OCI-LY3 (cell line): ENCODE measurements at regions not wholly inside any gene's neighbourhood (a gene's known extent, or its start where the extent isn't known, plus 50 kb on each side); places are given as distances from the start of the nearest gene placed in this dataset.

Experiments
- H2AFZ ChIP-seq: fragments of 200-600, 300-600 bp; shearing (Covaris generic); 2 replicates; pipeline ENCODE4 v1.6.0; 2014; ENCODE audit warnings: antibody characterized with exemption, low read depth, low read length
- H3K27ac ChIP-seq: fragments of 200-600, 300-600 bp; sonication (generic); 2 replicates; pipeline ENCODE4 v1.5.1; 2014; ENCODE audit warnings: mild to moderate bottlenecking, low read length, moderate library complexity, mixed read lengths
- H3K27me3 ChIP-seq: fragments of 200-600, 300-600 bp; sonication (generic); 2 replicates; pipeline ENCODE4 v1.6.1; 2014; ENCODE audit warnings: low read depth, low read length, mixed read lengths
- H3K36me3 ChIP-seq: fragments of 200-600, 300-600 bp; sonication (generic); replicated peaks from 2 replicates; pipeline ENCODE3; 2014; ENCODE audit warnings: low read depth, low read length, mixed read lengths
- H3K4me1 ChIP-seq: fragments of 300-600, 200-600 bp; sonication (generic); 2 replicates; pipeline ENCODE4 v1.6.1; 2014; ENCODE audit warnings: low read length, mixed read lengths
- H3K4me2 ChIP-seq: fragments of 200-600, 300-600 bp; sonication (generic); 2 replicates; pipeline ENCODE4 v1.6.1; 2014; ENCODE audit warnings: low read length, mixed read lengths
- H3K4me3 ChIP-seq: fragments of 300-600, 200-600 bp; sonication (generic); 2 replicates; pipeline ENCODE4 v1.5.1; 2014; ENCODE audit warnings: antibody characterized with exemption, mild to moderate bottlenecking, low read length, moderate library complexity
- H3K79me2 ChIP-seq: fragments of 300-600, 200-600 bp; shearing (Covaris generic); 2 replicates; pipeline ENCODE4 v1.6.1; 2014; ENCODE audit warnings: mild to moderate bottlenecking, low read length, mixed read lengths
- H3K9ac ChIP-seq: fragments of 300-600, 200-600 bp; shearing (Covaris generic); 2 replicates; pipeline ENCODE4 v1.6.0; 2014; ENCODE audit warnings: mild to moderate bottlenecking, low read length, moderate library complexity
- H3K9me3 ChIP-seq: fragments of 200-600, 300-600 bp; shearing (Covaris generic); 2 replicates; pipeline ENCODE4 v1.6.1; 2014; ENCODE audit warnings: low read length, mixed read lengths; ENCODE audit not compliant: insufficient read depth
- H4K20me1 ChIP-seq: fragments of 200-600, 300-600 bp; sonication (generic); 2 replicates; pipeline ENCODE4 v1.6.1; 2016; ENCODE audit warnings: low read length, mixed read lengths; ENCODE audit not compliant: insufficient read depth
- CTCF ChIP-seq: fragments of 200-600, 300-600 bp; sonication (generic); IDR thresholded peaks from 2 replicates; pipeline ENCODE4 v1.5.1; 2014; ENCODE audit warnings: antibody characterized with exemption, low read length, low read depth
- EZH2phosphoT487 ChIP-seq: fragments of 200-600 bp; shearing (Covaris generic); IDR thresholded peaks from 2 replicates; pipeline ENCODE4 v1.6.1; 2018; ENCODE audit warnings: antibody characterized with exemption, mixed run types, low read depth

- H3K79me2 ChIP-seq = no peaks in the 10 kb centered on the region
- H2AFZ ChIP-seq = no peak overlapping the region
- TF ChIP-seq CTCF (no peak), EZH2phosphoT487 (no peak)
- no peaks in the 10 kb centered on the region for H3K9me3 ChIP-seq
- H3K36me3 ChIP-seq = no peaks in the 10 kb centered on the region
- peaks cover 43% of the 10 kb centered on the region for H3K27me3 ChIP-seq
- no peak overlapping the region for H3K4me3 ChIP-seq
- no peak overlapping the region for H3K27ac ChIP-seq
- no peak overlapping the region for H3K4me2 ChIP-seq
- H3K9ac ChIP-seq = no peak overlapping the region
- H3K4me1 ChIP-seq = peaks cover 10% of the 10 kb centered on the region
- H4K20me1 ChIP-seq = no peaks in the 10 kb centered on the region
These were observed 78.1 kb downstream of the MRPL46 start for GRCh38 chr15:88389120-88389519.

- Histone ChIP-seq H3K36me3 (no peaks in the 10 kb centered on the region), H3K9ac (no peak overlapping the region), H3K4me3 (no peak overlapping the region), H3K4me1 (peaks cover 5% of the 10 kb centered on the region), H2AFZ (no peak overlapping the region), H3K27ac (no peak overlapping the region), H3K9me3 (no peaks in the 10 kb centered on the region), H3K27me3 (peaks cover 43% of the 10 kb centered on the region), H3K4me2 (no peak overlapping the region), H3K79me2 (no peaks in the 10 kb centered on the region), H4K20me1 (no peaks in the 10 kb centered on the region)
- TF ChIP-seq EZH2phosphoT487 (no peak), CTCF (no peak)
These were observed 78.5 kb downstream of the MRPL46 start for GRCh38 chr15:88388686-88389085.

- H3K4me1 ChIP-seq = no peaks in the 10 kb centered on the region
- H3K9me3 ChIP-seq = no peaks in the 10 kb centered on the region
- H3K36me3 ChIP-seq = no peaks in the 10 kb centered on the region
- no peak overlapping the region for H3K9ac ChIP-seq
- H3K27me3 ChIP-seq = peaks cover 67% of the 10 kb centered on the region
- no peak for TF ChIP-seq EZH2phosphoT487
- no peak for TF ChIP-seq CTCF
- H3K79me2 ChIP-seq = no peaks in the 10 kb centered on the region
- no peak overlapping the region for H3K4me2 ChIP-seq
- H3K4me3 ChIP-seq = no peak overlapping the region
- H2AFZ ChIP-seq = no peak overlapping the region
- no peak overlapping the region for H3K27ac ChIP-seq
- H4K20me1 ChIP-seq = no peaks in the 10 kb centered on the region
These were observed 82.0 kb downstream of the MRPL46 start for GRCh38 chr15:88385078-88385700.

GRCh38 chr15:88383354-88383753 lies 83.8 kb downstream of the MRPL46 start:
- peaks cover 73% of the 10 kb centered on the region for H3K27me3 ChIP-seq
- no peaks in the 10 kb centered on the region for H3K36me3 ChIP-seq
- H3K4me3 ChIP-seq = no peak overlapping the region
- no peaks in the 10 kb centered on the region for H3K9me3 ChIP-seq
- H2AFZ ChIP-seq = no peak overlapping the region
- no peaks in the 10 kb centered on the region for H4K20me1 ChIP-seq
- no peaks in the 10 kb centered on the region for H3K79me2 ChIP-seq
- TF ChIP-seq EZH2phosphoT487 (no peak), CTCF (no peak)
- H3K27ac ChIP-seq = no peak overlapping the region
- no peak overlapping the region for H3K4me2 ChIP-seq
- no peaks in the 10 kb centered on the region for H3K4me1 ChIP-seq
- no peak overlapping the region for H3K9ac ChIP-seq
